ENCODE measurements at regions not wholly inside any gene's neighbourhood (a gene's known extent, or its start where the extent isn't known, plus 50 kb on each side); places are given as distances from the start of the nearest gene placed in this dataset.

GRCh38 chr2:60335533-60336237, 217.8 kb downstream of the BCL11A start:
- FAIRE-seq = no peak
- POLR2A ChIA-PET = no interaction called here

GRCh38 chr2:60334610-60335009, 218.8 kb downstream of the BCL11A start:
- peaks cover 8% of the 10 kb centered on the region for H3K4me1 ChIP-seq (ENCODE audit: control insufficient read depth, insufficient read depth, low read length)
- H3K27me3 ChIP-seq (replicated peaks in 1 of 2; ENCODE audit: control insufficient read depth in 2 of 2, insufficient read depth in 2 of 2, low read length in 1 of 2) = no peaks in the 10 kb centered on the region
- DNase-seq (ENCODE audit: low read depth, low spot score) = no peak
- POLR2A ChIA-PET = no interaction called here
- H3K27ac ChIP-seq (ENCODE audit: control insufficient read depth, insufficient read depth) = no peak overlapping the region
- RAD21 ChIA-PET (ENCODE audit: unreplicated experiment) = no interaction called here
- no peaks in the 10 kb centered on the region for H3K79me2 ChIP-seq (ENCODE audit: control insufficient read depth, insufficient read depth, low read length)
- no peak overlapping the region for H3K9ac ChIP-seq (ENCODE audit: control insufficient read depth, insufficient read depth, low read length)
- CTCF ChIA-PET = interaction anchor here (0.7 kb wide), 1 partner anchor 216 kb away, joined by 3 read pairs; no protein-coding TSS in a partner anchor
- intact Hi-C loops (cut with micrococcal nuclease; ENCODE audit: unreplicated experiment) (no loop called here), in situ Hi-C loops (cut with MboI) (no loop called here)
- ATAC-seq = no peak
- H2AFZ ChIP-seq (ENCODE audit: control insufficient read depth, low read depth, low read length) = no peak overlapping the region
- no peaks in the 10 kb centered on the region for H3K9me3 ChIP-seq (replicated peaks; ENCODE audit: control insufficient read depth, insufficient read depth, low read length)
- no peaks in the 10 kb centered on the region for H3K36me3 ChIP-seq (ENCODE audit: control insufficient read depth in 2 of 2, insufficient read depth in 2 of 2, low read length in 1 of 2)
- SMC1A ChIA-PET (ENCODE audit: uncharacterized antibody, unreplicated experiment) = interaction anchor here (1.2 kb wide), 1 partner anchor 20 kb away, joined by 5 read pairs; no protein-coding TSS in a partner anchor
- no peak overlapping the region for H3K4me3 ChIP-seq
- H3K4me2 ChIP-seq (ENCODE audit: control insufficient read depth, insufficient read depth) = no peak overlapping the region
- no TSS peak for BruUV-seq (replicated peaks)
- no peaks in the 10 kb centered on the region for H4K20me1 ChIP-seq (ENCODE audit: control insufficient read depth, insufficient read depth)
- FAIRE-seq = no peak
- WGBS (ENCODE audit: insufficient coverage, insufficient replicate concordance, low lambda C conversion rate, missing lambda C conversion rate) = 67% methylated on average over 4 of the region's 4 CpGs
- TF ChIP-seq CREM (IDR thresholded peaks at IDR 0.05; ENCODE audit: low read depth) (no peak), CREB1 (IDR thresholded peaks at IDR 0.05; ENCODE audit: low read depth) (no peak), PAX8 (IDR thresholded peaks at IDR 0.05) (no peak), SKIL (IDR thresholded peaks at IDR 0.05; ENCODE audit: low read depth, poor library complexity, severe bottlenecking) (no peak), ZNF687 (IDR thresholded peaks at IDR 0.05) (no peak), TCF7 (IDR thresholded peaks at IDR 0.05; ENCODE audit: borderline replicate concordance) (no peak), CHD4 (IDR thresholded peaks at IDR 0.05) (no peak), WRNIP1 (IDR thresholded peaks at IDR 0.05; ENCODE audit: borderline replicate concordance, low read depth, low read length) (no peak), EGR1 (IDR thresholded peaks at IDR 0.05; ENCODE audit: borderline replicate concordance in 1 of 2, low read depth in 2 of 2, low read length in 2 of 2) (no peak)

More at GRCh38 chr2:60335533-60336237, 217.8 kb downstream of the BCL11A start:
- no peak for TF ChIP-seq SIX5 (IDR thresholded peaks at IDR 0.05; ENCODE audit: low read depth, low read length, severe bottlenecking)
- TF ChIP-seq BHLHE40 (IDR thresholded peaks at IDR 0.05; ENCODE audit: borderline replicate concordance in 1 of 2, low read depth in 2 of 2, low read length in 1 of 2) = no peak
- TF ChIP-seq CBFB (IDR thresholded peaks at IDR 0.05; ENCODE audit: low read depth) = no peak
- TF ChIP-seq CHD1 (IDR thresholded peaks at IDR 0.05; ENCODE audit: low read depth, low read length) = no peak
- no peak for TF ChIP-seq EGR1 (IDR thresholded peaks at IDR 0.05; ENCODE audit: borderline replicate concordance in 1 of 2, low read depth in 2 of 2, low read length in 2 of 2)
- no peak for TF ChIP-seq ESRRA (IDR thresholded peaks at IDR 0.05; ENCODE audit: low read length)
- no peak overlapping the region for H3K4me2 ChIP-seq (ENCODE audit: control insufficient read depth, insufficient read depth)
- CTCF ChIA-PET = no interaction called here
- no peak overlapping the region for H3K9ac ChIP-seq (ENCODE audit: control insufficient read depth, insufficient read depth, low read length)
- ATAC-seq (no peak), DNase-seq (ENCODE audit: low read depth, low spot score) (no peak)
- no TSS peak for BruUV-seq (replicated peaks)
- in situ Hi-C loops (cut with MboI) (no loop called here), intact Hi-C loops (cut with micrococcal nuclease; ENCODE audit: unreplicated experiment) (no loop called here)
- no peak overlapping the region for H3K27ac ChIP-seq (ENCODE audit: control insufficient read depth, insufficient read depth)
- SMC1A ChIA-PET (ENCODE audit: uncharacterized antibody, unreplicated experiment) = interaction anchor here (0.5 kb wide), 1 partner anchor 214 kb away, joined by 3 read pairs; no protein-coding TSS in a partner anchor
- H3K79me2 ChIP-seq (ENCODE audit: control insufficient read depth, insufficient read depth, low read length) = no peaks in the 10 kb centered on the region
- H3K4me1 ChIP-seq (ENCODE audit: control insufficient read depth, insufficient read depth, low read length) = peaks cover 8% of the 10 kb centered on the region
- no peaks in the 10 kb centered on the region for H3K27me3 ChIP-seq (replicated peaks in 1 of 2; ENCODE audit: control insufficient read depth in 2 of 2, insufficient read depth in 2 of 2, low read length in 1 of 2)
- no peaks in the 10 kb centered on the region for H3K36me3 ChIP-seq (ENCODE audit: control insufficient read depth in 2 of 2, insufficient read depth in 2 of 2, low read length in 1 of 2)
- 75% methylated on average over 13 of the region's 13 CpGs for WGBS (ENCODE audit: insufficient coverage, insufficient replicate concordance, low lambda C conversion rate, missing lambda C conversion rate)
- RAD21 ChIA-PET (ENCODE audit: unreplicated experiment) = no interaction called here
- H3K9me3 ChIP-seq (replicated peaks; ENCODE audit: control insufficient read depth, insufficient read depth, low read length) = no peaks in the 10 kb centered on the region
- H2AFZ ChIP-seq (ENCODE audit: control insufficient read depth, low read depth, low read length) = no peak overlapping the region
- H3K4me3 ChIP-seq = no peak overlapping the region
- H4K20me1 ChIP-seq (ENCODE audit: control insufficient read depth, insufficient read depth) = no peaks in the 10 kb centered on the region

Data from GM12878 (cell line).